Muscle of leg (tissue), 3 donors: ENCODE measurements at regions not wholly inside any gene's neighbourhood (a gene's known extent, or its start where the extent isn't known, plus 50 kb on each side); places are given as distances from the start of the nearest gene placed in this dataset.

Experiments
- DNase-seq: peaks from one replicate; pipeline ENCODE4 v3.0.0; 2013
- H3K27ac ChIP-seq: one replicate; pipeline ENCODE4 v1.5.1; 2013; ENCODE audit warnings: mild to moderate bottlenecking, low read length, control low read depth
- H3K27me3 ChIP-seq: one replicate; pipeline ENCODE4 v1.6.1; 2013; ENCODE audit warnings: low read length; ENCODE audit not compliant: control insufficient read depth, insufficient read depth
- H3K36me3 ChIP-seq: one replicate; pipeline ENCODE4 v1.6.1; 2013; ENCODE audit warnings: low read length; ENCODE audit not compliant: control insufficient read depth, insufficient read depth
- H3K4me1 ChIP-seq: one replicate; pipeline ENCODE4 v1.6.1; 2013; ENCODE audit warnings: low read length; ENCODE audit not compliant: control insufficient read depth, insufficient read depth
- H3K4me3 ChIP-seq: one replicate; pipeline ENCODE4 v1.5.1; 2013; ENCODE audit warnings: low read length, control low read depth
- H3K9me3 ChIP-seq: replicated peaks from 2 replicates; pipeline ENCODE4 v1.6.1; 2013; ENCODE audit warnings: low read depth, low read length; ENCODE audit not compliant: control insufficient read depth
- WGBS: methylation state at CpG from one replicate; pipeline ENCODE4 v1.1.5; 2013; ENCODE audit warnings: missing lambda C conversion rate; ENCODE audit not compliant: insufficient coverage; 5-methylcytosine and 5-hydroxymethylcytosine counted together

GRCh38 chr22:22834783-22835182, 52.8 kb upstream of the IGLL5 start:
- Histone ChIP-seq H3K9me3 (peaks cover 2% of the 10 kb centered on the region), H3K27me3 (peaks cover 20% of the 10 kb centered on the region), H3K36me3 (no peaks in the 10 kb centered on the region), H3K27ac (no peak overlapping the region), H3K4me1 (no peaks in the 10 kb centered on the region), H3K4me3 (no peak overlapping the region)
- WGBS: 77% methylated on average over 5 of the region's 6 CpGs
- no peak for DNase-seq

GRCh38 chr22:22835242-22835641, 52.4 kb upstream of the IGLL5 start:
- Histone ChIP-seq H3K9me3 (peaks cover 1% of the 10 kb centered on the region), H3K36me3 (no peaks in the 10 kb centered on the region), H3K4me1 (no peaks in the 10 kb centered on the region), H3K4me3 (no peak overlapping the region), H3K27me3 (peaks cover 18% of the 10 kb centered on the region), H3K27ac (no peak overlapping the region)
- no CpG with 5 or more reads among the region's 4 CpGs for WGBS
- no peak for DNase-seq

GRCh38 chr22:22835771-22836291, 51.8 kb upstream of the IGLL5 start:
- no peaks in the 10 kb centered on the region for H3K9me3 ChIP-seq
- WGBS: no CpG with 5 or more reads among the region's 3 CpGs
- DNase-seq: no peak
- H3K36me3 ChIP-seq: no peaks in the 10 kb centered on the region
- H3K4me1 ChIP-seq: no peaks in the 10 kb centered on the region
- H3K4me3 ChIP-seq: no peak overlapping the region
- H3K27me3 ChIP-seq: peaks cover 16% of the 10 kb centered on the region
- H3K27ac ChIP-seq: no peak overlapping the region

- Histone ChIP-seq H3K9me3 (no peaks in the 10 kb centered on the region), H3K27me3 (peaks cover 16% of the 10 kb centered on the region), H3K27ac (no peak overlapping the region), H3K4me3 (no peak overlapping the region), H3K4me1 (no peaks in the 10 kb centered on the region), H3K36me3 (no peaks in the 10 kb centered on the region)
- WGBS: 75% methylated on average over 2 of the region's 6 CpGs
- DNase-seq: no peak
Measured at GRCh38 chr22:22836635-22837034, 51.0 kb upstream of the IGLL5 start.
